ENCODE measurements at regions not wholly inside any gene's neighbourhood (a gene's known extent, or its start where the extent isn't known, plus 50 kb on each side); places are given as distances from the start of the nearest gene placed in this dataset.

DNA sequence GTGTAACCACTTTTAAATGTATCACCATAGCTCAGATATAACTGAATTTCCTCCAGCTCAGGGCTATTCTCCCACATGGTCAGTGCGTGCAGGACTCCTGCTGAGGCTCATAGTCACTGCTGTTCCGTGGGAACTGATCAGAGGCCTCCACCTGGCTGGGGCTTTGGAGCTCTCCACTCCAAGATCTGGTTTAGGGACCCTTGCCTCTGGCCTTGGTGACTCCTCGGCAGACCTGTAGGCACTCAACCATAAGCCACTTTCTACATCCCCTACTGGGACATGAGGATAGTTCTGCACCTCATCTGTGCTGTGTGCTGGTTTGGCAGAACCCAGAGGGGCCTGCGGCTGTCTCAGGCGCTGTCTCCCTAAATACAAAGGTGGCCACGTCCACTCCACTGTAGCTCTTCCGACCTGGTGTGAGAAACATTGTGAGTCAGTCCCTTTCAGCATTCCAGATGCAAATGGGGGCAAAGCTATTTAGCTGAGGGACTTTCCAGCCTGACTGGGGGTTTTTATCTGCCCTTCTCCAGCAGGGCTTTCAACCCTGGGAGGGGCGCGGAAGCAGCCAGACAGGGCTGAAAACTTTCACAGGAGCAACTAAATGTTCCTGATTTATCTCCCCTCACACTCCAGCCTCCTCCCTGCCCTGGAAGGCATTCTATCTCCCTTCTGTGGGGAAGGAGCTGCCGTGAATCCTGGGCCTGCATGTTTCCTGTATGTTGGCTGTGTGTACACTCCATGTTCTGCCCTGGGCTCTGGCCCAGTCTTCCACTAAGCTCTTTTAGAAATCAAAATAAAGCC is 218.3 kb upstream of the DAAM1 start:
- Histone ChIP-seq H3K27ac (replicated peaks) (no peak overlapping the region), H3K9me3 (replicated peaks) (peaks cover 7% of the 10 kb centered on the region), H3K36me3 (no peaks in the 10 kb centered on the region), H3K27me3 (ENCODE audit: low read depth) (no peaks in the 10 kb centered on the region), H3K4me3 (no peak overlapping the region), H3K4me1 (peaks cover 13% of the 10 kb centered on the region)
- TF ChIP-seq, protein P1, sequence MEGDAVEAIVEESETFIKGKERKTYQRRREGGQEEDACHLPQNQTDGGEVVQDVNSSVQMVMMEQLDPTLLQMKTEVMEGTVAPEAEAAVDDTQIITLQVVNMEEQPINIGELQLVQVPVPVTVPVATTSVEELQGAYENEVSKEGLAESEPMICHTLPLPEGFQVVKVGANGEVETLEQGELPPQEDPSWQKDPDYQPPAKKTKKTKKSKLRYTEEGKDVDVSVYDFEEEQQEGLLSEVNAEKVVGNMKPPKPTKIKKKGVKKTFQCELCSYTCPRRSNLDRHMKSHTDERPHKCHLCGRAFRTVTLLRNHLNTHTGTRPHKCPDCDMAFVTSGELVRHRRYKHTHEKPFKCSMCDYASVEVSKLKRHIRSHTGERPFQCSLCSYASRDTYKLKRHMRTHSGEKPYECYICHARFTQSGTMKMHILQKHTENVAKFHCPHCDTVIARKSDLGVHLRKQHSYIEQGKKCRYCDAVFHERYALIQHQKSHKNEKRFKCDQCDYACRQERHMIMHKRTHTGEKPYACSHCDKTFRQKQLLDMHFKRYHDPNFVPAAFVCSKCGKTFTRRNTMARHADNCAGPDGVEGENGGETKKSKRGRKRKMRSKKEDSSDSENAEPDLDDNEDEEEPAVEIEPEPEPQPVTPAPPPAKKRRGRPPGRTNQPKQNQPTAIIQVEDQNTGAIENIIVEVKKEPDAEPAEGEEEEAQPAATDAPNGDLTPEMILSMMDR (IDR thresholded peaks at IDR 0.05; ENCODE audit: borderline replicate concordance): no peak
- DNase-seq: no peak
- intact Hi-C loops (cut with micrococcal nuclease): no loop called here

DNA sequence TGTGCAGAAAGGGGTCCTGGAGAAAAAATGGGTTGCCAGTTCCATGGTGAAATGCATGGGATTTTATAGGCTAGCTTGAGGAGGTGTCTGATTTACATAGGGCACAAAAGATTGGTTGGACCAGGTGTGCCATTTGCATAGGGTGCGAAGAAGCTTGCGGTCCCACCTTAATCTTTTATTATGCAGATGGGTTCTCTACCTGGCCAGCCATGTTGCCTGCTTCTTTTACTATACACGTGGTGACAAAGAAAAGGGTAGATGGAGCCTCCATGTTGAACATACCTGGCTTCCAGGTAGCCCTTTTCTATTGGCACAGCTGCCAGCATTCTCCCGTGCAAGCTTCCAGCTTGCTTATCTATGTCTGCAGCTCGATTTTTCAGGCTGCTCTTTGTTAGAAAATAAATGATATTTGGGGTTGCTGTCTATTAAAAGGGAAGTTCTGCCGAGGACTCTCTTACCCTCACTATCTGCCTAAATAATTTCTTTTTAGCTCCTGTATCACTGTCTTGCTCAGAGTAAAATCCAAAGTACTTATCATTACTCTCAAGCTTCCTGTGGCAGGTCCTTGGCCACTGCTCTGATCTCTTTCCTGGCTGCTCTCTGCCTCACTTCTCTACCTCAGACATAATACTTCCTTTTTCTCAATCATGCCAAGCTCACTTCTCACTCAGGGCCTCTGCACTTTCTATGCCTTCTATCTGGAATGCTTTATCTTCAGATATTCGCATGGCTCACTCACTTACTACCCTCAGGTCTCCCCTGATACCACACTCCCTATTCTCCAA is 216.0 kb upstream of the DAAM1 start:
- intact Hi-C loops (cut with micrococcal nuclease): no loop called here
- Histone ChIP-seq H3K27ac (replicated peaks) (no peak overlapping the region), H3K4me1 (peaks cover 16% of the 10 kb centered on the region), H3K27me3 (ENCODE audit: low read depth) (no peaks in the 10 kb centered on the region), H3K4me3 (no peak overlapping the region), H3K36me3 (no peaks in the 10 kb centered on the region), H3K9me3 (replicated peaks) (peaks cover 8% of the 10 kb centered on the region)
- TF ChIP-seq, protein P1 (IDR thresholded peaks at IDR 0.05; ENCODE audit: borderline replicate concordance): no peak
- DNase-seq: no peak

DNA sequence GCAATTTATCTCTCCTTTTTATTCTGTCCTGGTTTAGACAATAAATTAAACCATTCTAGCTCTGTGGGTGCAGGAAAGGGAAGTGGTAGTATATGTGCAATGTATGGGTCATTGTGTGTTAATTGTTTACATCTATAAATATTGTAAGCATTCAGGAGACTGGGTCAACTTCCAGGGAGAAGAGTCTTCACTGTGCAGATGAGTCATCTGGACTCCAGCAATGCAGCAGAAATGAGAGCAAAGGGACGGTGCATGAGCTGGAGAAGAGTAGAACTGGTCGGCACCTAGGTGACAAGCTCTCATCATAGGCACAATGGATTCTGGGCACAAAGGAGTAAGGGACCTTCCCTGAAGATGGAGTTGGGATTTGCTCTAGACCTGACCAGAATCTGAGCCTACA is 211.1 kb upstream of the DAAM1 start:
- Histone ChIP-seq H3K4me1 (peaks cover 26% of the 10 kb centered on the region), H3K36me3 (no peaks in the 10 kb centered on the region), H3K4me3 (no peak overlapping the region), H3K27me3 (ENCODE audit: low read depth) (no peaks in the 10 kb centered on the region), H3K9me3 (replicated peaks) (peaks cover 8% of the 10 kb centered on the region), H3K27ac (replicated peaks) (no peak overlapping the region)
- DNase-seq: no peak
- intact Hi-C loops (cut with micrococcal nuclease): no loop called here
- TF ChIP-seq, protein P1 (IDR thresholded peaks at IDR 0.05; ENCODE audit: borderline replicate concordance): no peak

DNA sequence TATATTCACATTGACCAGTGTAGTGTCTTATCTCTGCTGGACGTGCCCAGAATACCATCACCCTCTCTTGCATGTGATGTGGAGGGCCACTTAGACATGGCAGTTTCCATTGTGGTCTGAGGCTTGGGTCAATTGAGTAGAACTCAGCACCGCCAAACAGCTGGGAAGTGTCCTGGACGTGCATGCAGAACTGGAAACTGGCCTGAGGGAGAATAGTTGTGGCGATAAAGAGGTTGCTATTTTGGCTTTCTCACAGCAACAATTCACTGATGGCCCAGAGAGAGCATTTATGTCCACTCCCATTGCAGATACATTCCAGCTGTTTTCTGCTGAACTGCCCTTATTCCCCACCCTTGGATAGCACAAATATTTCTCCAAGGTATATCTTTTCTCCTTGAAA is 210.1 kb upstream of the DAAM1 start:
- peak; percentile 64 for DNase-seq
- H3K36me3 ChIP-seq: no peaks in the 10 kb centered on the region
- no peaks in the 10 kb centered on the region for H3K27me3 ChIP-seq (ENCODE audit: low read depth)
- no peak overlapping the region for H3K4me3 ChIP-seq
- peak overlapping the region; percentile 25 for H3K27ac ChIP-seq (replicated peaks)
- TF ChIP-seq, protein P1 (IDR thresholded peaks at IDR 0.05; ENCODE audit: borderline replicate concordance): no peak
- intact Hi-C loops (cut with micrococcal nuclease): no loop called here
- H3K4me1 ChIP-seq: peaks cover 26% of the 10 kb centered on the region
- peaks cover 8% of the 10 kb centered on the region for H3K9me3 ChIP-seq (replicated peaks)

DNA sequence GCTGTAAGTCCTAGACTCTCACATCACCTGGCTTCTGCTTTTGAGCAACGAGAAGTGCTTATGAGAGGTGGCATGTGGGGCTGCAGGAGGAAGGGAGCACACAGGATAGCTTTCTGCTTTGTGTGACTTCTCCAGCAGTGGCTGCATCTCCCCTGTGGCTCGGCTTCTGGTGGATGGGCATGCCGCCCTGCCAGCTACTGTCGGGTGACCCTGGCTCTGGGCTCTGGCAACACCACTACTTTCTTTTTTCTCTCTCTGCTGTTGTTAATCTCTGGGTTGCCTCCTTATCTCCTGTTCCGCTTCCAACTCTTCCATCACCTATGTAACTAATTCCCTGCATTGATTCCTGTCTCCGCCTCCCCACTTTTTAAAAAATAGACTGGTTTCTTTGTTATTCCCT is 209.1 kb upstream of the DAAM1 start:
- Histone ChIP-seq H3K4me3 (no peak overlapping the region), H3K4me1 (peaks cover 26% of the 10 kb centered on the region), H3K27ac (replicated peaks) (peak overlapping the region; percentile 24), H3K36me3 (no peaks in the 10 kb centered on the region), H3K9me3 (replicated peaks) (peaks cover 8% of the 10 kb centered on the region), H3K27me3 (ENCODE audit: low read depth) (no peaks in the 10 kb centered on the region)
- intact Hi-C loops (cut with micrococcal nuclease): no loop called here
- TF ChIP-seq, protein P1 (IDR thresholded peaks at IDR 0.05; ENCODE audit: borderline replicate concordance): no peak
- DNase-seq: peak; percentile 20

All from left ventricle myocardium inferior (tissue), 1 donor.